ENCODE measurements at regions not wholly inside any gene's neighbourhood (a gene's known extent, or its start where the extent isn't known, plus 50 kb on each side); places are given as distances from the start of the nearest gene placed in this dataset.

DNA sequence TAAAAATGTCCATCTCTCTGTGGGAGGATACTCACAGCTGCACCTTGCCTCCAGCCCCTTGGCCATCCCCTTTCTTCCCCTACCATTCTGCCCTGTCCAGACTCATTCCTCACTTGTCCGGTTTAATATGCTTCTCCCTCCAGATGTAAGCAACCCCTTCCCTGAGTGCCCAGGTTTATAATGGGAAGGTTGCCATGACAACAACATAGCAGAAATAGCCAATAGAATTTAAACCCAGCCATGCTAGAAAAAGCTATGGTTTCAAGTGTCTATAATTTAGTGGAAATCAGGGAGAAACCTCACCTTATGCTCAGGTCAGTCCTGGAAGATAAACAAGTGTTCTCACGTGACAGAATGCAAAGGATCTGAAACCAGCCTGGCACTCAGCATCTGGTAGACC is 196.0 kb upstream of the FZD8 start:
- TF ChIP-seq, protein P1, sequence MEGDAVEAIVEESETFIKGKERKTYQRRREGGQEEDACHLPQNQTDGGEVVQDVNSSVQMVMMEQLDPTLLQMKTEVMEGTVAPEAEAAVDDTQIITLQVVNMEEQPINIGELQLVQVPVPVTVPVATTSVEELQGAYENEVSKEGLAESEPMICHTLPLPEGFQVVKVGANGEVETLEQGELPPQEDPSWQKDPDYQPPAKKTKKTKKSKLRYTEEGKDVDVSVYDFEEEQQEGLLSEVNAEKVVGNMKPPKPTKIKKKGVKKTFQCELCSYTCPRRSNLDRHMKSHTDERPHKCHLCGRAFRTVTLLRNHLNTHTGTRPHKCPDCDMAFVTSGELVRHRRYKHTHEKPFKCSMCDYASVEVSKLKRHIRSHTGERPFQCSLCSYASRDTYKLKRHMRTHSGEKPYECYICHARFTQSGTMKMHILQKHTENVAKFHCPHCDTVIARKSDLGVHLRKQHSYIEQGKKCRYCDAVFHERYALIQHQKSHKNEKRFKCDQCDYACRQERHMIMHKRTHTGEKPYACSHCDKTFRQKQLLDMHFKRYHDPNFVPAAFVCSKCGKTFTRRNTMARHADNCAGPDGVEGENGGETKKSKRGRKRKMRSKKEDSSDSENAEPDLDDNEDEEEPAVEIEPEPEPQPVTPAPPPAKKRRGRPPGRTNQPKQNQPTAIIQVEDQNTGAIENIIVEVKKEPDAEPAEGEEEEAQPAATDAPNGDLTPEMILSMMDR (IDR thresholded peaks at IDR 0.05; ENCODE audit: control insufficient read depth, insufficient read depth, low read depth, low read length, missing control alignments) = no peak
- H3K4me3 ChIP-seq (ENCODE audit: control insufficient read depth, low read depth, low read length) = no peak overlapping the region
- DNase-seq (ENCODE audit: low read depth) = no peak

DNA sequence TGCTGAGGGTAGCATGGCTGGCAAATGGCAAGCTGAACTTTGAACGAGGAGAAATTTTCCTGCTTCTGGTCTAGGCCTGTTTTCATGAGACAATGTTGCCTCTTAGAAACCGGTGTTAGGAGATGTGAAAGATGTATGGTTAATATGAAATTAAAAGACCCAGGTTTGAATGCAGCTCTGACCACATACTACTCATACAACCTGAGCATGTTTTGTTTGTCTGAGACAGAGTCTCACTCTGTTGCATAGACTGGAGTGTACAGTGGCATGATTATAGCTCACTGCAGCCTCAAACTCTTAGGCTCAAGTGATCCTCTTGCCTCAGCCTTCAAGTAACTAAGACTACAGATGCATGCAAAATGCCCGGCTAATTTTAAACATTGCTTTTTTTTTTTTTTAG is 193.4 kb upstream of the FZD8 start:
- TF ChIP-seq, protein P1 (IDR thresholded peaks at IDR 0.05; ENCODE audit: control insufficient read depth, insufficient read depth, low read depth, low read length, missing control alignments) = no peak
- no peak for DNase-seq (ENCODE audit: low read depth)
- no peak overlapping the region for H3K4me3 ChIP-seq (ENCODE audit: control insufficient read depth, low read depth, low read length)

DNA sequence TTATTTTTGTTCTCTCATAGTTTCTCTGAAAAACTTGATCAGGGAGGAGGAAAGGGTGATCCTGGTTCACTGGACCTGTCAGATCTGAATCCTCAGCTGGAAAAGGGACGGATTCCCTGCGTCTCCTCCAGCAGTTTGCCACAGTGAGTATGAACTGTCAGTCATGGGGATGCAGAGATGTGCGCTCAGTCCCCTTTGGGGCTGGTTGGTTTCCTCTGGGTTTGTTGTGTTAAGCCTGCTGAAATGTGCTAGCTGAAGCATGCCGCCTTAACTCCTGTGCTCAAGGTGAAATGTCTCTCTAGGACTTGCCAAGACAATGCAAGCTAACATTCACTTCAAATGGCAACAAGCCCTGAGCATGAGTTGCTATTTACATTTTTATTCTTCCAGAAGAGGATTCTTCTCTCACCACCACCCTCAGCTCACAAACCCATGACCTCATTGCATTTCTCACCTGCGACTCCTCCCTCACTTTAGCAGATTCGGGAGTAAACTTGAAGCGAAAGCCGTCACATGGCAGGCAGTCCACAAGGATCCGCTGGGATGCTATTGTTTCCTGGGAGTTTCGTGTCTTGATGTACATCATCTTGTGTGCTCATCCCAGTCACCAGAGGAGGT is 192.9 kb upstream of the FZD8 start:
- TF ChIP-seq, protein P1 (IDR thresholded peaks at IDR 0.05; ENCODE audit: control insufficient read depth, insufficient read depth, low read depth, low read length, missing control alignments) = no peak
- DNase-seq (ENCODE audit: low read depth) = no peak
- H3K4me3 ChIP-seq (ENCODE audit: control insufficient read depth, low read depth, low read length) = no peak overlapping the region

DNA sequence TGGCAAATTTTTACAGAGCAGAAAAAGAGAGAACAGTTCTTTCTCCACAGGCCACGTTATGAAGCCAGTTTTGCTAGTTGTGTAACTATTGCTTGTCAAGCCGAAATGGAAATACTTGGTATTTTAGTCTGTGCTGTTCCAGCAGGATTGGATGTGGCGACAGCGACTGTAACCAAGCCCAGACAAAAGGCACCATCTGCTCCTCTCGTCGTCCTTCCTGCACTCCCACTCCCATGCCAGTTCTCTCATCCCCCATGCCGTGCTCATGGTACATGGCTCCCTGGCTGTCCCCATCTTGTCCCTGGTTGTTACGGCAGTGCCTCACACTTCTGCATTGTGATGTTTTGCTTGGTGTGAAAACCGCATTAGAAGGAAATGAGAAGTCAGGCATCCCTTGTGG is 185.7 kb upstream of the FZD8 start:
- H3K4me3 ChIP-seq (ENCODE audit: control insufficient read depth, low read depth, low read length) = no peak overlapping the region
- TF ChIP-seq, protein P1 (IDR thresholded peaks at IDR 0.05; ENCODE audit: control insufficient read depth, insufficient read depth, low read depth, low read length, missing control alignments) = no peak
- DNase-seq (ENCODE audit: low read depth) = no peak

DNA sequence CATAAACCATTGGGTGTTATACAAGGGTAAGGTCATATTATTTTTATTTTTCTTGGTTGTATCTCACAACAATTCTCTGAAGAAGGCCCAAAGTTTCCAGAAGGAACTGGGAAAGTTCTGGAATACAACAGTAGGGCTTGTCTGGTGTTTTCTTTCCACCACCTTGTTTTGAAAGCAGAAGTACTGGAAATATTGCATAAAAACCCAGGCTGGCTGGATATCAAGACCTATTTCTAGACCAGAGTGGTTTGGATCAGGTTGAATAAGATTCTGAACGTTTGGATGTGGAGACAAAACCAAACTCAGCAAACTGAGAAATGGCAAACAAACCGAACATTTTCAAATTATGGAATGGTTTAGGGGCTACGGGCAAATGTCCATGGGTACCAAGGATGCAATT is 182.6 kb upstream of the FZD8 start:
- DNase-seq (ENCODE audit: low read depth) = no peak
- TF ChIP-seq, protein P1 (IDR thresholded peaks at IDR 0.05; ENCODE audit: control insufficient read depth, insufficient read depth, low read depth, low read length, missing control alignments) = no peak
- no peak overlapping the region for H3K4me3 ChIP-seq (ENCODE audit: control insufficient read depth, low read depth, low read length)

DNA sequence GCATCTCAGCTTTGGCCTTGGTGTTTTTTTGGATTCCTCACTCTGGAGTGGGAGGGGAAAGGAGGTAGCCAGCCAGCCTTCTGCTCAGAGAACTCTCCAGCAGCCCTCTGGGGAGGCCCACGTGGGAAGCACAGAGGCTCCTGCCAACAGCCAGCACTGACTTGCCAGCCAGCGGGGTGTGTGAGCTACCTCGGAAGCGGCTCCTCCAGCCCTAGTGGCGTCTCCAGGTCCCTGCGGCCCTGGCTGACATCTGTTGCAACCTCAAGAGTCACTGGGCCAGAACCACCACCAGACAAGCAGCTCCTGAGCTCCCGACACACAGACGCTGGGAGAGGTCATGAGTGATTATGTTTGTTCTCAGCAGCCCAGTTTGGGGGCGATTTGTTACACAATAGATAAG is 180.2 kb upstream of the FZD8 start:
- TF ChIP-seq, protein P1 (IDR thresholded peaks at IDR 0.05; ENCODE audit: control insufficient read depth, insufficient read depth, low read depth, low read length, missing control alignments) = peak; percentile 44
- H3K4me3 ChIP-seq (ENCODE audit: control insufficient read depth, low read depth, low read length) = no peak overlapping the region
- DNase-seq (ENCODE audit: low read depth) = peak; percentile 29
